ENCODE measurements at regions not wholly inside any gene's neighbourhood (a gene's known extent, or its start where the extent isn't known, plus 50 kb on each side); places are given as distances from the start of the nearest gene placed in this dataset.
A peak's percentile ranks its signal among the peaks of the same experiment; 100 is the strongest.

DNA sequence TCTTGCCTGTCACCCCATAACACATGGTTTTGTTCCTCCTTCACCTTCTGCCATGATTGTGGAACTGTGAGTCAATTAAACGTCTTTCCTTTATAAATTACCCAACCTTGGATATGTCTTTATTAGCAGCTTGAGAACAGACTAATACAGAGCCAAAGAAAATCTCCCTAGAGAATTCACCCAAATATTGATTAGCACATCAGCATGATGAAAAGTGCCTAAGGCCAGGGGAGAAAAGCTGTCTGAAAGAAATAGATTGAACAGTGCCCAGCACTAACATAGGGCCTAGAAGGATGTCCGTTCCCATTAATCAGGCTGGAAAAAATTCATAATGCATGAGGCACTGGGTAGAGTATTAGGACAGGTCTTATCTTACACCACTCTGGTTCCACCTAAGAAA, 111.9 kb upstream of the CALN1 start:
- no peak for DNase-seq

DNA sequence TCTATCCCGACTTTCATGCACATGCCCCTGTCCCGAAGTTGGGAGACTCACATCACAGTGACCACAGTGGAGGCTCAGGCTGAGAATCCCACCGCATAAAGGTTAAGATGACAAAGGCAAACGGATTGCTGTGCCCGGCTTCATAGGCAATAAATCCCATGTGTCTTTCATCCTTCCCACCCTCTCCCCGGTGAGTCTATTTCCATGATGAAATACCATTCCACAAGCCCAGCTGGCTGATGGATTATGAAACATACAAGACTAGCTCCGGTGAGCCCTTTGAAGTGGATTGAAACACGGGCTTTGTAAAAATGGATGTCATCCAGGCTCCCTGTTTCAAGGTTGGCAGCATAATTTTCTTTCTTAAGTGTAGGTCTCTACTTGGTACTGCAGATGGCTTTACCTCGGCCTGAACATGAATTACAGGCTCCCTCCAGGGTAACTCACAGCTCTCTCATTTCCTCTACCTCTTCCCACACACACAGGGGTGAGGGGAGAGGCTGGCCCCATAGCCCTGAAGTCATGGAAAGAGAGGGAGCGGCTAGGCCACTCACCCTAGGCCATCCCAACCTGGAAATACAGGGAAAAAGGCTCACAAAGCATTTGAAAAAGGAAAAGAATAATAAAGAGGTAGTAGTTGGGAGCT, 92.0 kb upstream of the CALN1 start:
- no peak for DNase-seq

DNA sequence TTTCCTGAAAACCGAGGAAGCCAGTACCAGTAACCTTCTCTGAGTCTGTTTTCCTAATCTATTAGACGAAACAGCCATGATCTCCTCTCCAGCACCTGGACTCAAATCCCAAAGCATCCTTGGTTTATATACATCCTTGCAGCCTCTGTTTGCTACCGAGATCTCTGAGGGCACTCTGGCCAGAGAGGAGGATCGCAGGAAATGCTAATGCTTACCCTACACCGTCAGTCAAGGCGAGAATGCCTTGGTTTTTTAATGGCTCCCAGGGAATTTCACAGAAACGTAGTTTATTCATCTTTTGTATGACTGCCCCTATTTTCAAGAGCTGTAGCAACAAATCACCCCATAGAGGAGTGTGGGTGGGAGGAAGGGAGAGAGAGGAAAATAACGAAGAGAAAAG, 91.5 kb upstream of the CALN1 start:
- no peak for DNase-seq

- no peak for DNase-seq
Measured at GRCh38 chr7:72494807-72495206, 82.7 kb upstream of the CALN1 start.

GRCh38 chr7:72493850-72494661, 81.9 kb upstream of the CALN1 start:
- DNase-seq, result peak; percentile 66

DNA sequence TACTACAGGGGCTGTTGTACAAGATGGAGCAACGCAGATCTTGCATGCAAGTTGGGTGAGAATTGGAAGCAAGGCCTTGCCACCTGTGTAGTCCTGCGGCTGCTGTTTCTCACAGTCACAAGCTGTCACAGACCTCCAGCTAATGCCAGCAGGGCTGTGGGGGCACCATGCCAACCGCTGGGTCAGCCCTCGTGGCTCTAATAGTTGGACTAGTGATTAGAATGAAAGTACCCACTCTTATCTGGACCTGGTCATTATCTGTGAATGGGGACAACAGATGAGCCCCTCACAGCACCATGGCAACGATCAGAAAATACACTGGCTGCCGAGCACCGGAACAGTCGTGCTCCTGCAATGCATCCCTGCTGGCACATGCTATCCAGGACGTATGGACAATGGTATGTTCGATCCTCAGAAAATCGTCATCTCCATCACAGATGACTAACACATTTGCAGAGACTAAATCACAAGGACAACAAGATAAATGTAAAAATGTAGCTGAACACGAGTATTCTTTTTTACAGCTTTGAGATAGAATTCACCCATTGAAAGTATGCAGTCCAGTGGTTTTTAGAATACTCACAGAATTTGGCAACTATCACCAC, 80.4 kb upstream of the CALN1 start:
- DNase-seq, result no peak

- DNase-seq, result no peak
Measured at GRCh38 chr7:72490301-72490700, 78.2 kb upstream of the CALN1 start.

DNA sequence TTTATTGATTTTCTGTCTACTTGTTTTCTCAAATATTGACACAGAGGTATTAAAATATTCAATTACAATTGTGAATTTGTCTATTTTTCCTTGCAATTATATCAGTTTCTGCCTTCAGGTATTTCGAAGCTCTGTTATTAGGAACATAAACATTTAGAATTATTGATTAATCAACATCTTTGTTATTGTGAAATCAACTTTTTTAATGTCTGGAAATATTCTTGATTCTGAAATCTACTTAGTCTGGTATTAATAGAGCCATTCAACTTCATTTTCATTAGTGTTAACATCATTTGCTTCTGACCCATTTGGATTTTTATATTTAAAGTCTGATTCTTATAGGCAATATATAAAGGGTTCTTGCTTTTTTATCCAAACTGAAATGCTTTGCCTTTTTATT, 69.8 kb upstream of the CALN1 start:
- DNase-seq, result no peak

DNA sequence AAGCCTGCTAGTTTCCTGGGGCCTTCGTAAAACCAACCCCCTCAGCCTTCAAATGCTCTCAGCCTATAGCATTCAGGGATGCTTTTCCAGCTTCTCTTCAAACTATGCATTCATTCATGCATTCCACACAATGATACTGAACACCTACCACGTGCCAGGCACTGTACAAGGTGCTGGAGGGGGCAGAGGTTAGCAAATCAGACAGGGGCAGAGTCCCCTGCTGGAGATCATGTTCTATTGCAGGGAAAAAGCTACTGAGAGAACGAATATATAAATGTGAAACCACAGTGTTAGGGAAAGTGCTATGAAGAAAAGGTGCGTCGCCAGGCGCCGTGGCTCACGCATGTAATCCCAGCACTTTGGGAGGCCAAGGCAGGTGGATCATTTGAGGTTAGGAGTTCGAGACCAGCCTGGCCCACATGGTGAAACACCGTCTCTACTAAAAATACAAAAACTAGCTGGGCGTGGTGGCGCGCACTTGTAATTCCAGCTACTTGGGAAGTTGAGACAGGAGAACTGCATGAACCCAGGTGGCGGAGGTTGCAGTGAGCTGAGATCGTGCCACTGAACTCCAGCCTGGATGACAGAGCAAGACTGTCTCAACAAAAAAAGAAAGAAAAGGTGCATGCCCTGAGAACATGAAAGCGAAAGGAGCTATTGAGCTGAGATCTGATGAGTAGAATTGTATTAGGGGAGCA, 64.6 kb upstream of the CALN1 start:
- DNase-seq, result no peak

DNA sequence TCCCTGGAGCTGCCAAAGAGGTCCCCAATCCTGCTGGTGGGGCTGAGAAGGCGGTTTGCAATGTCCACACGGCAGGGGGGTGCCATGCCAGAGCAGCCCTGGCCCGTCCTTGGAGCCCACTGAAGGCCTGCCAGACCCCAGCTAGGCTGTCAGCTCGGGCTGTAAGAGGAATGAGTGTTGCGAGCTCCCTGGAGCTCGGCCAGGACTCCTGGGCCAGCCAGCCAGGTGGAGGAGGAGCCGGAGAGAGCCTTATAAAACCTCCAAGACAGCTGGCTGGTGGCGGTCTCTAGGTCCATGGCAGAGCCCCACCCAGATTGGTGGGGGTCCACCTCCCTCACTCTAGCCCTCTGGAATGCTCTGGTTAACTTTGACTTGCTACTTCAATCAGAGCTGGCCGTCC, 55.1 kb upstream of the CALN1 start:
- DNase-seq, result no peak

DNA sequence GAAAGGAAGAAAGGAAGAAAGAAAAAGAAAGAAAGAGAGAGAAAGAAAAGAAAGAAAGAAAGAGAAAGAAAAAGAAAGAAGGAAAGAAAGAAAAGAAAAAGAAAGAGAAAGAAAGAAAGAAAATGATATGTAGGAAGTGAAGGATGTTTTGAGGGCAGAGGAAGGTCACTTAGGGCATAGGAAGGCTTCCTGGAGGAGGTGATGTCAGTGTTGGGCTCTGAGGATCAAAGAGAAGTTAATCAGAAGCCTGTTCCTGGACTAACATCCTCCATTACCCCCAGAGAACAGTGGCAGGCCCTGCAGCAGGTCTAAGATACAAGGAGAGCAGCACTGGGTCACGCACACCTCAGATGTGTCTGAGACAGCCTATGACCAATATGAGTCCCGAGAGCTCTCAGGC, 54.7 kb upstream of the CALN1 start:
- no peak for DNase-seq

- no peak for DNase-seq
Measured at GRCh38 chr7:72465521-72465920, 53.4 kb upstream of the CALN1 start.

DNA sequence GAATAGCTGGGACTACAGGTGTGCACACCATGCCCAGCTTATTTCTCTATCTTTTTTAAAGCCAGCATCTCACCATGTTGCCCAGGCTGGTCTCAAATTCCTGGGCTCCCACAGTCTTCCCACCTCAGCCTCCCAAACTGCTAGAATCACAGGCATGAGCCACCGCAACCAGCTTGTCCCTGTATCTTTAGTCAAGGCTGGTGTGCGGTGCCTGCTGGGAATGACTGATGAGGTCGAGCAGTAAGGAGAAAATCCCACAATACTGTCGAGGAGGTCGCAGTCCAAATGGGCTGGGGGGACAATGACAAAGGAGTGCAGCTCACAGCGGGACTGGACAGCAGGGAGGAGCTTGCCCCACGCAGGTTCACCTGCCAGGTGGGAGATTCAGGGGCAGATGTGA, 50.2 kb upstream of the CALN1 start:
- DNase-seq, result no peak

Data from retina (tissue), 1 donor.